AG04450 (cell line): ENCODE measurements at regions not wholly inside any gene's neighbourhood (a gene's known extent, or its start where the extent isn't known, plus 50 kb on each side); places are given as distances from the start of the nearest gene placed in this dataset.

Experiments
- CTCF ChIA-PET: fragments of 300-600, 350-600 bp; formaldehyde crosslinking; extraction: SDS; loops from one replicate; lab custom pipeline; 2022; ENCODE audit warnings: antibody characterized with exemption, inconsistent platforms; lab: Charles Lee
- POLR2A ChIA-PET: fragments of 350-600 bp; formaldehyde crosslinking; extraction: SDS; loops from one replicate; lab custom pipeline; 2021; ENCODE audit warnings: antibody characterized with exemption, inconsistent platforms; lab: Yijun Ruan, JAX
- DNase-seq: peaks from one replicate; pipeline ENCODE4 v3.0.0-alpha.2; 2011; ENCODE audit warnings: low read depth, low spot score
- H3K27ac ChIP-seq: one replicate; pipeline ENCODE4 v1.5.1; 2012; ENCODE audit warnings: low read depth, low read length, control low read depth
- H3K27me3 ChIP-seq: one replicate; pipeline ENCODE4 v1.6.0; 2012; ENCODE audit warnings: low read length; ENCODE audit not compliant: control insufficient read depth, insufficient read depth
- H3K4me3 ChIP-seq: 2 replicates; pipeline ENCODE4 v1.5.1; 2011; ENCODE audit warnings: mild to moderate bottlenecking, low read depth, low read length, control low read depth
- H3K9me3 ChIP-seq: 2 replicates; pipeline ENCODE4 v1.5.1; 2012; ENCODE audit warnings: low read length; ENCODE audit not compliant: control insufficient read depth, insufficient read depth
- TF ChIP-seq, protein P1 (sequence below): IDR thresholded peaks from 2 replicates; pipeline ENCODE4 v1.5.1; 2011; ENCODE audit warnings: low read depth, low read length, control low read depth, inconsistent platforms

- TF ChIP-seq, protein P1, sequence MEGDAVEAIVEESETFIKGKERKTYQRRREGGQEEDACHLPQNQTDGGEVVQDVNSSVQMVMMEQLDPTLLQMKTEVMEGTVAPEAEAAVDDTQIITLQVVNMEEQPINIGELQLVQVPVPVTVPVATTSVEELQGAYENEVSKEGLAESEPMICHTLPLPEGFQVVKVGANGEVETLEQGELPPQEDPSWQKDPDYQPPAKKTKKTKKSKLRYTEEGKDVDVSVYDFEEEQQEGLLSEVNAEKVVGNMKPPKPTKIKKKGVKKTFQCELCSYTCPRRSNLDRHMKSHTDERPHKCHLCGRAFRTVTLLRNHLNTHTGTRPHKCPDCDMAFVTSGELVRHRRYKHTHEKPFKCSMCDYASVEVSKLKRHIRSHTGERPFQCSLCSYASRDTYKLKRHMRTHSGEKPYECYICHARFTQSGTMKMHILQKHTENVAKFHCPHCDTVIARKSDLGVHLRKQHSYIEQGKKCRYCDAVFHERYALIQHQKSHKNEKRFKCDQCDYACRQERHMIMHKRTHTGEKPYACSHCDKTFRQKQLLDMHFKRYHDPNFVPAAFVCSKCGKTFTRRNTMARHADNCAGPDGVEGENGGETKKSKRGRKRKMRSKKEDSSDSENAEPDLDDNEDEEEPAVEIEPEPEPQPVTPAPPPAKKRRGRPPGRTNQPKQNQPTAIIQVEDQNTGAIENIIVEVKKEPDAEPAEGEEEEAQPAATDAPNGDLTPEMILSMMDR = no peak
- ChIA-PET POLR2A (no interaction called here), CTCF (no interaction called here)
- no peak for DNase-seq
- Histone ChIP-seq H3K4me3 (no peak overlapping the region), H3K27ac (no peak overlapping the region), H3K9me3 (no peaks in the 10 kb centered on the region), H3K27me3 (peaks cover 6% of the 10 kb centered on the region)
Observed at GRCh38 chr6:100160930-100161329, 166.9 kb upstream of the MCHR2 start.

- no peak overlapping the region for H3K4me3 ChIP-seq
- H3K27me3 ChIP-seq = peaks cover 14% of the 10 kb centered on the region
- TF ChIP-seq, protein P1 = no peak
- ChIA-PET CTCF (interaction anchor here (1.5 kb wide), 1 partner anchor 509 kb away, joined by 3 read pairs; no protein-coding TSS in a partner anchor), POLR2A (no interaction called here)
- no peaks in the 10 kb centered on the region for H3K9me3 ChIP-seq
- no peak for DNase-seq
- H3K27ac ChIP-seq = no peak overlapping the region
Observed at GRCh38 chr6:100155141-100155540, 161.1 kb upstream of the MCHR2 start.

DNA sequence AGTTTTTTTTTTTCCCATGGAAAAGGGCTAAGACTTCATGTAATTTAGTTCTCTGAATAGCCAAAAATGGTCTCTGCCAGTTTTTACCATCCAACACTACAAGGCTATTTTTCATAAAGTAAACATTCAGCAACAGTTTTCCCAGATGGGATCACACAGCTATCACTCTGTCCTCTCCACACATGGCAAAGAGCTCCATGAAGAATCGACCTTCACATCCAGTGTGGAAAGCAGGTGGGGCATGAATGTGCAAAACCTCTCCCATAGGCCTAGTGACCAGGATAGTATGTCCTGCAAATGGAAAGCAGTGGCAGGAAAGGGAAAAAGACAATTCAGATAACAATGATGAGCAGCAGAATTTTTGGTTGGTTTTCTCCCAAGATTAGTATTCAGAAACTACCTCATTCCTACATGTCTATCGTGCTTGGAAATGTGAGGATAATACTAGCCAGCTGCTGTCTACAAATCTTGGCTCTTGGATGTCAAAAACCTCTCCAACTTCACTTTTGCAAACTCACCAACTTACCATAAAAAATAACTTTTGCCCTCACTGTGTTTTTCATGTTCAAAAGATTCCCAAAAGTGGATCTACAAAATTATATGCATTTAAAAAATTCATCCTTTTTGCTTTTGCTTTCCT, 159.7 kb upstream of the MCHR2 start:
- DNase-seq = no peak
- ChIA-PET POLR2A (no interaction called here), CTCF (interaction anchor here (0.8 to 1.5 kb wide), 2 partner anchors 15 to 510 kb away, joined by 3 read pairs; no protein-coding TSS in a partner anchor)
- Histone ChIP-seq H3K27ac (no peak overlapping the region), H3K4me3 (no peak overlapping the region), H3K27me3 (peaks cover 14% of the 10 kb centered on the region), H3K9me3 (no peaks in the 10 kb centered on the region)
- TF ChIP-seq, protein P1 = no peak

- POLR2A ChIA-PET = no interaction called here
- Histone ChIP-seq H3K9me3 (no peaks in the 10 kb centered on the region), H3K4me3 (no peak overlapping the region), H3K27ac (no peak overlapping the region), H3K27me3 (peaks cover 19% of the 10 kb centered on the region)
- TF ChIP-seq, protein P1 = no peak
- CTCF ChIA-PET = no interaction called here
- DNase-seq = no peak
Observed at GRCh38 chr6:100152201-100152600, 158.2 kb upstream of the MCHR2 start.

DNA sequence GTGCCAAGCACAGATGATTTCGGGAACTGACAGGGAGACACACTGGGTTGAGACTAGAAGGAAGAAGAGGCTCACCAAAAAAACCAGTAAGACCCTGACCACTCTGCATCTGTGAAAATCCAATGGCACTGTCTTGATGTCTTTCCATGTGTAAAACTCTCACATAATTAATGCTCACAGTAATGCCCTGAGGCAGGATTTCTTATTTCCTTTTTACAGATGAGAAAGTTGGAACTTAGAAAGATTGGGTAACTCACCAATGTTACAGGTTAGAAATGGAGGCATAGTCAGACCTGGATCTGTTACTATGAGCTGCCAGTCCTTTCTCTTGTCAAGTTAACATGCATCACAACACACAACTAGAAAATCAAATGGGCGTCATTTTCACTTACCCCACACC, 151.0 kb upstream of the MCHR2 start:
- TF ChIP-seq, protein P1 = no peak
- Histone ChIP-seq H3K4me3 (no peak overlapping the region), H3K9me3 (no peaks in the 10 kb centered on the region), H3K27me3 (peaks cover 12% of the 10 kb centered on the region), H3K27ac (no peak overlapping the region)
- no peak for DNase-seq
- POLR2A ChIA-PET = no interaction called here
- CTCF ChIA-PET = no interaction called here
